ENCODE measurements at regions not wholly inside any gene's neighbourhood (a gene's known extent, or its start where the extent isn't known, plus 50 kb on each side); places are given as distances from the start of the nearest gene placed in this dataset.

DNA sequence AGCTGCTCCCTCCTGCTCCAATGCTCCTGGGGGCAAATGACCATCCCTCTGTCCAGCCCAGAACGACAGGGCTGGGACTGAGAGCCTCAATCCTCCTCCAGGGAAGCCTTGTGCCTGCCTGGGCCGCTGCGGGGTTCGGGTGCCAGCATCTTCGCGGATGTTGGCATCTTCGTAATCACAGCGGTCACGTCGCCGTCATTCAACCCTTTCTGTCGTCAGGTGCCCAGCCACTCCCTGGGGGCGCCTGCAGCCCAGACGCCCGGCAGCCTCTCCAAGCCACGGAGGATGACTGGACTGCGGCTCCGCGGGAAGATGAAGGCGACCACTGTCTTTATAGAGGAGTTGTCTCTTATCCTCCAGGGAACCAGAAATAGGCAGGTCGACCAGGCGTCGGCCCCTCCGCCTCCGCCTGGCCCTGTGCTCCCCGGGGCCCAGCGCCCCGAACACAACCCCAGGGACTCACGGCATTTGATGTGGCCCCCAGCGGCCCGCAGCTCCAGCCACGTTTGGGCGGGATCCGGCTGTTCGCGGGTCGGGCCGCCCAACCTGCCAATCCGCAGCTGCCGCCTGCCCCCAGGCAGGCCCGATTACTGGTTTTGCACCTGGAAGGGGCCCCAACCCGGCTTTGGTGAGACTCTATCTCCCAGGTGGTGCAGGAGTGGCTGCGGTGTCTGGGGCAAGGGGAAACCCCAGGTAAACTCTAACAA lies 113.9 kb downstream of the THNSL2 start:
- TF ChIP-seq BHLHE40 (IDR thresholded peaks at IDR 0.05; ENCODE audit: borderline replicate concordance) (no peak), SP1 (IDR thresholded peaks at IDR 0.05) (no peak)

Measured in HEK293T (cell line).